Nucleus accumbens (tissue), 56 donors: ENCODE measurements at regions not wholly inside any gene's neighbourhood (a gene's known extent, or its start where the extent isn't known, plus 50 kb on each side); places are given as distances from the start of the nearest gene placed in this dataset.

Source experiments
- DNase-seq, 56 donors: peaks; one replicate each; lab custom pipeline; 2025; lab: John Stamatoyannopoulos, UW

DNA sequence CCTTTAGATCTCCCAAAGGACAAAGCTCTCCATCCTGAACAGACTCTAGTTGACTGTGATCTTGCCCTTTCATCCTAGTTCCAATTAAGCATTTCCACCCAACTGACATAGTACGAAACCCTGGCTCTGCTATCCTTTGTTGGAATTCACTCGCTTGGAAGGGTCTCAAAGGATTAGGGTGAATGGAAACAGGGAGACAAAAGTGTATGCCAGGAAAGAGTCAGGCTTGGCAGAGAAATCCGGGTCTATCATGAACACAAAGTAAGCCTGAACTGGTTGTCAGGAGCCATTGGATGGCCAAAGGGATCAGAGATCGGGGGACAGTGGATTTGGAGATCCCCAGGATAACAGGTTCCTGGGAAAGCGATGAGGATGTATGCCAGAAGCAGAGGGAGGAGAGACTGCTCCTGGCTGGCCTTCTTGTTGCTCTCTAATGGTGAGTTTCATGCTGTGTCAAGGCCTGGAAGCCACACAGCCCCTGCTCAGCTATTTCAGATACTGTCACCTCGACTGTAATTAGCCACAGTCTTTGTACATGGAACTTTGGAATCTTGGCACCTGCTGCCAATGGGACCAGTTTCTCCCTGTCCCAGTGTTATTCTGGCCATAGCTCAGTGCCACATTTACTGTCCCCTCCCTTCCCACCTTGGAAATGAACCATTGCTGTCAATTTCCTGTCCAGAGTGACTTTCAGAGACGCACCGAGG is 1168.7 kb upstream of the AUTS2 start:
- peak in 16 of 56 donors; percentile 1 to 47 (median 10) for DNase-seq

DNA sequence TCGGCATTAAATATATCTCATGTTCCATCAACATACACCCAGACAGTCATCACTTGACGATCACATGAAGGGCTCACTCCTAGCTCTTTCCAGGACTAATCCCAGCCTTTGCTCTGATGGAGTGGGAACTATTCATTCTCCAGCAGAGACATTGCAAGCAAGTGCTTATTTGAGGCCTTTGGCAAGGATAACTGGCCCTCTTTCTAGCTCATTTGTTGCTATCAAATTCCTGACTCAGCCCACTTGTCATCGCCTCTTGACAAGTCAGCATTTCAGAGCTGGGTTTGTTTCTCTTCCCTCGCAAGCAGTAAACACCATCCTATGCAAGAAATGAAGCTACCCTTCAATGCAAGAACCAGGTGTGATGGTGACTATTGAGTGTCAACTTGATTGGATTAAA is 1165.7 kb upstream of the AUTS2 start:
- DNase-seq, result no peak

DNA sequence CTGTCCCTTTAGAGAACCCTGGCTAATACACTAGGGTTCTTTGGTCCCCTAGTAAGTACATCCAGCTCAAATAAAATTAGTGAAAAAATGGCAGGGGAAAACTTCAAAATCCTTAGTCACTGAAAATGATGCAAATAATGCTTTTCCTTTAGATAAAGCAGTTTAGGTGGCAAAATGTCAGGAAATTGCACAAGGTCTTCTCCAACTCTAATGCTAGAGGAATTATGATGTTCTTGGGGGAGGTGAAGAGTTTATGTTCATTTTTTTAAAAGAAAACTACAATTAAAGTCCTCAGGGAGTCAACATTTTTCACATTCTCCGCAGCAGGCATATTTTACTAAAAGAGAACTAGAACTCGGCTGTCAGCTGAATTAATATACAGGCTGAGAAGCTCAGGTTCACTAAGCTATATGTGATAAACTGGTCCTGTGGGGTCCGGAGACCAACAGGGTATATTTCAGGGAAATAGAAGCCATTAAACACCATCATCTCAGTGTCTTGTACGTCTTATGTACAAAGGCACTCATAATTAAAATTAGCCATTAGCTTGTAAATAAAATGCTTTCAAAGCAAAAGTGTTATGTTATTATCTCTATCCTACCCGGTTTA is 1164.7 kb upstream of the AUTS2 start:
- DNase-seq, result no peak

DNA sequence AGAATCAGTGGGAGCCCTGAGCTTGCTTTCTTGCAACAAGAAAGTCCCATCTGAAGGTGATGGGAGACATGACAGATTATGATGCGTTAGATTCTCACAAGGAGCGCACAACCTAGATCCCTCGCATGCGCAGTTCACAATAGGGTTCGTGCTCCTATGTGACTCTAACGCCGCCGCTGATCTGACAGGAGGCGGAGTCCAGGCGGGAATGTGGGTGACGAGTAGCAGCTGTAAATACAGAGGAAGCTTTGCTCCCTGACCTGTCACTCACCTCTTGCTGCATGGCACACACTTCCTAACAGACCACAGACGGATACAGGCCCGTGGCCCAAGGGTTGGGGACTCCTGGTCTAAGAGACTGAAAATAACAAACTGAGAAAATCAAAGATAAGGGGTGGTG is 1163.4 kb upstream of the AUTS2 start:
- DNase-seq, result peak in 8 of 56 donors; percentile 8 to 43 (median 10)

DNA sequence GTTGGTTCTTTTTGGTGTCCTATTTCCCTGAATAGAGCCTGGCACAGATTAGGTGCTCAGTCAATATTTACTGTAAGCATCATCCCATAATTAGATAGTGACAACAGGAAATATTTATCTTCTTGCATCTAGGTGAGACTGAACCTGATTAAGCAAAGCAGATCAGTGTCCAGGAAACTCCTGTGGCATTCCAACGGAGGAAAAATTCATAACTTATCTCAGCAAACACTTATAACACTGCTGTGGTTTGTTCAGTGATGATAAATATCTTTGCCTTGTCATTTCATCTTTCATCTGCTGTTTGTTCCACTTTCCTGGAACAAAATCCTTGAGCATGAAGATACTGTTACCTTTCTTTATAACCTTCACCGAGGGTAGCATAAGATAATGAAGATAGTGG is 1160.3 kb upstream of the AUTS2 start:
- DNase-seq, result no peak

DNA sequence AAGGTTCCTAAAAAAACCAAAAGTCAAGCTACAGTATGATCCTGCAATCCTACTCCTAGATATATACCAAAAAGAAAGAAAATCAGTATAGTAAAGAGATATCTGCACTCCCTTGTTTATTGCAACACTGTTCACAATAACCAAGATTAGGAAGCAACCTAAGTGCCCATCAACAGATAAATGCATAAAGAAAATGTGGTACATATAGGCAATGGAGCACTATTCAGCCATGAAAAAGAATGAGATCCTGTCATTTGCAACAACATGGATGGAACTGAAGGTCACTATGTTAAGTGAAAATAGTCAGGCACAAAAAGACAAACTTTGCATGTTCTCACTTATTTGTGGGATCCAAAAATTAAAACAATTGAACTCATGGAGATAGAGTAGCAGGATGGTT is 1159.5 kb upstream of the AUTS2 start:
- no peak for DNase-seq

DNA sequence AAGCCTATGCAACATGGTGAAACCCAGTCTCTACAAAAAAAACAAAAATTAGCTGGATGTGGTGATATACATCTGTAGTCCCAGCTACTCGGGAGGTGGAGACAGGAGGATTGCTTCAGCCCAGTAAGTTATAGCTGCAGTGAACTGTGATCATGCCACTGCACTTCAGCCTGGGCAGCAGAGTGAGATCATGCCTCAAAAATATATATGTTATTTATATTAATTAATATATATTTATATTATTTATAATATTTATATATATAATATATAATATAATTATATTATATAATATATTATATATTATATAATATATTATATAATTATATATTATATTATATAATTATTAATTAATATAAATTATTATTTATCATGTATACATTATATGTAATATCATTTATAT is 1158.4 kb upstream of the AUTS2 start:
- DNase-seq, result no peak

DNA sequence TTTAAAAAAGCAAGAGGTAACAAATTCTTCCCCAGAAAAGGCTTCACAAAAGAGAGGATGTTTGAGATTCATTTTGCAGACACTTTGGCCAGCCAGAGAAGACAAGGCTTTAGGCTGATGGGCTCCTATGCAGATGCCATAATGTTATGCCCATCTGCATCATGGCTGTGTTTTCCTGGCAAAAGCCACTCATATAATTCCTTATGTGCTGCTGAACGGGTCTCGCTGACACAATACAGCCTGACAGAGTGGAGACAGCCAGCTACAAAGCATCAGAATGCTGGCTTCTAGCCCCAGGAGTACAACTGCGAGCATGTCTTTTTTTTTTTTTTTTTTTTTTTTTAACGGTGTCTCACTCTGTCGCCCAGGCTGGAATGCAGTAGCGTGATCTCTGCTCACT is 1157.4 kb upstream of the AUTS2 start:
- DNase-seq, result no peak

DNA sequence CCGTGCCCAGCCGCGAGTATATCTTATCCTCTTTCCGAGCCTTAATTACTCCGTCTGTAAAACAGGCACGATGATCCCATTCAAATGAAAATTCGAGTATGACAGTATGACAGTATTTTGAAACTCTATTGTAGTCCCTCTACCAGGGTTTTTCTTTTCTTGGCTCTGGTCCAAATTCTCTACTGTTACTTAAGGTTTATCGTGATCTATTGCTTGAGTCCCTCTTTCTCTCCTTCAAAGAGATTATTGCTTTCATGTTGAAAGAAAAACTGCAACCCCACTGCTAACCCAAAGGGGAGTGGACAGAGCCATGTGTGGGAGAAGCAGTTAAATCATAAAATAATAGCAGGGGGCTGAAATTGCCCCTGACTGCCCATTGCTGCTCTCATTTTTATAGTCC is 1156.6 kb upstream of the AUTS2 start:
- DNase-seq, result no peak

DNA sequence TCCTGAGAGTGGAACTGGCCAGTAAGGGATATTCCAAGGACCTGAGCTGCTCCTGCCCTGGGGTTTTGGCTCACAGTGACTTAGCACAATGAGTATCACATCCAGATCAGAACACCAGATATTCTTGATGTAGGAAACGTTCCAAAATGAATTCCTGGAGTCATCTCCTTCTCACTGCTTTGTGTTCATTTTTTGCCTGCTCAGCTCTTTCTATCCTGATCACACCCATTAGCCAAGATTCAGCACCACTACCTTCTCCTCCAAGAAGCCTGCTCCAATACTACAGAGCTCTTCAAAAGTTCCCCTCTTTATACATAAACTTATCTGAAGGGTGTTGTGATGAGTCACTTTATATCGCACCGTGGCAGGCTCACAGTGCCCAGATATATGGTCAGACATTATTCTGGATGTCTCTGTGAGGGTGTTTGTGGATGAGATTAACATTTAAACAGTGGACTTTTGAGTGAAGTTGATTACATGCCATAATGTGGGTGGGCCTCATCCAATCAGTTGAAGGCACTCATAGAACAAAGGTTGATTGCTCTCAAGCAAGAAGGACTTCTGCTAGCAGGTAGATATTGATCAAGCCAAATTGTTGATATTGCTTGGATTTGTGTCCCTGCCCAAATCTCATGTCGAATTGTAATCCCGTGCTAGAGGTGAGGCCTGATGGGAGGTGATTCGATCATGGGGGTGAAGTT is 1155.2 kb upstream of the AUTS2 start:
- no peak for DNase-seq

DNA sequence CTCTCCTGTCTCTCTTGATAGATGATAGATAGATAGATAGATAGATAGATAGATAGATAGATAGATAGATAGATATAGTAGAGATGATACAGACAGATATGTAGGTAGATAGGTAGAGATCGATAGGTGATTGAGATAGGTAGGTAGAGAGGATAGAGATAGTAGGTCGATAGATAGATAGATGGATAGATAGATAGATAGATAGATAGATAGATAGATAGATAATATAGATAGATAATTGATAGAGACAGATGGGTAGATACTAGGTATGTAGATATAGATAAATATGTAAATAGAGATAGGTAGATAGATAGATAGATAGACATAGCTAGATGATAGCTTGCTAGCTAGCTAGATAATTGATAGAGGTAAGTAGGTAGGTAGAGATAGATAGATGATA is 1154.2 kb upstream of the AUTS2 start:
- DNase-seq, result no peak

DNA sequence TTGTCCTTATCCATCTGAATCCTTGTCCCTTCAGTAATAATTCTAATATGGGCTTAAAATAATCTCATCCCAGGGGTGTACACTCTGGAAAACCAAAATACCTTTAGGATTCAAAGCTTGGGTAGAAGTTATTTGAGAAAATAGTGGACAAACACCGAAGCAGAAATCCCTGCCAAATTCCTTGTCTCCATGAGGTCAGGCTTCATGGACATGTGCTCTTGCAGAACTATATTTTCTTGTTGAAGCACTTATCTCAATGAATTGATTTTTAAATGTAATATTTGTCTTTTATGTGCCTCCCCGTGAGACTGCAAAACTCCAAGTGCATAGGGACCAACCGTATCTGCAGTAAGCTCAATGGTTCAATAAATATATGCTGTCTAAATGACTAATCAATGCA is 1153.3 kb upstream of the AUTS2 start:
- DNase-seq, result no peak

DNA sequence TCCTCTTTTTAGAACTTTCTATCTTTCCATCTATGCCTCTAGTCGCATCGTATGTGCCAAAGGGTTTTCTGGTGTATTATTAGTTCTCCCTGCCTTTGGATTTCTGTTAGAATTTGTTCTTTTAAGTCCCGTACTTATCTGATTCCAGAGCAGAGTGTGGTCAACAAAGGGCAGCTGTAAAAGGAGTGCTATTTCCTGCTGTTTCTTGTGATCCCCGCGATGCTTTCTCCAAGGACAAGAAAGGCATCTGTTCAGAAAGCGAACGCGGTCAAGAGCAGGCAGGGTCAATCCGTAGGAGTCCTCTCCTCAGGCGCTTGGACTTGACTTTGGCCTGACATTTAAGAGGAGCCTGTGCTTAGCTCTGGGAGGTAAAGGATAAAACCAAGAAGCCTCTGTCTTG is 1152.1 kb upstream of the AUTS2 start:
- DNase-seq, result no peak

DNA sequence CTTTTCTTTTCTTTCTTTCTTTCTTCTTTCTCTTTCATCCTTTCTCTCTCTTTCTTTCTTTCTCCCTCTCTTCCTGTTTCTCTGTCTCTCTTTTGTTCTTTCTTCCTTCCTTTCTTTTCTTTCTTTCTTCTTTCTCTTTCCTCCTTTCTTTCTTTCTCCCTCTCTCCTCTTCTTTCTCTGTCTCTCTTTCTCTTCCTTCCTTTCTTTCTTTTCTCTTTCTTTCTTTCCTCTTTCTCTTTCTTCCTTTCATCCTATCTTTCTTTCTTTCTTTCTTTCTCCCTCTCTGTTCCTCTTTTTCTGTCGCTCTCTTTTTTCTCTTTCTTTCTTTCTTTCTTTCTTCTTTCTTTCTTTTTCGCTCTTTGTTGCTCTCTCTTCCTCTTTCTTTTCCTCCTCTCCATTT is 1149.2 kb upstream of the AUTS2 start:
- DNase-seq, result no peak

DNA sequence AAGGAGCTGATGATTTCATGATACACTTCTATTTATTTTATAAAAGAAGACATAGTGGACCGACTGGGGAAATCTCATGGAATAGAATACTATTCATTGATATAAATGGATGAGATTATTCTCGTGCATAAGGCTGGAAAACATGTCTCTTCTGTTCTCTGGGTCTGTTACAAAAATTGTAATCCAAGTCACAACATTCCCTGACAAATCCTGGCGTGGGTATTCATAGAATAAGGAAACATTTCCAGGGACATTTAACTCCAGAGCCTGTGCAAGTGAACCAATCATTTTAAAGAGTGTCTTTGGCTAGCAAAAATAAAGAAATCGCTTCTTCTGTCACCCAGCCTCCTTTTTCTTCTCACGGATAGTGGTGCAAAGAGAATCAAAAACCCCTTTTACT is 1148.5 kb upstream of the AUTS2 start:
- no peak for DNase-seq

DNA sequence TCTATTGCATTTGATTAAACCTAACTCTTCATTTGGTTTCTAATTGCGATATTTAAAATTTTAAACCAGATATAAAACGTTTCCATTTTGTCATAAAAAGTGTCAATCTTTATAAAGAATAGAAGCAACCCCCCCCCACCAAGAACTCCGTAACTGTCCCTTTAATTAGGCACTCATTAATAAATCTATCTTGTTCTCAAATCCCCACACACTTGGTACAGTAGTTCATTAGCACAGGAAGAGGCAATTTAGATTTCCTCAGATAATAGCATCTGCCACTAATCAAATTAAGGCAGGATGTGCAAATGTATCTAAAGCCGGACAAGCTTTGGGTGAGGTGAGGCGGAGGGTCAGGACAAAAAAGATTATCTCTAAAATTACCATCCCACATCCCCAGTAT is 1143.3 kb upstream of the AUTS2 start:
- DNase-seq, result no peak

DNA sequence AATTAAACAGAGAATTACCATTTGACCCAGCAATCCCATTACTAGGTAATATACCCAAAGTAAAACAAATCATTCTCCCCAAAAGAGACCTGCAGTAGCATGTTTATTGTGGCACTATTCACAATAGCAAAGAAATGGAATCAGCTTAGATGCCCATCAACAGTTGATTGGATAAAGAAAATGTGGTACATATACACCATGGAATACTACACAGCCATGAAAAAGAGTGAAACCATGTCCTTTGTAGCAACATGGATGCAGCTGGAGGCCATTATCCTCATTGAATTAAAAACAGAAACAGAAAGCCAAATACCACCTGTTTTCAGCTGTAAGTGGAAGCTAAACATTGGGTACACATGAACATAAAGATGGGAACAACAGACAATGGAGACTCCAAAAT is 1141.8 kb upstream of the AUTS2 start:
- DNase-seq, result no peak

DNA sequence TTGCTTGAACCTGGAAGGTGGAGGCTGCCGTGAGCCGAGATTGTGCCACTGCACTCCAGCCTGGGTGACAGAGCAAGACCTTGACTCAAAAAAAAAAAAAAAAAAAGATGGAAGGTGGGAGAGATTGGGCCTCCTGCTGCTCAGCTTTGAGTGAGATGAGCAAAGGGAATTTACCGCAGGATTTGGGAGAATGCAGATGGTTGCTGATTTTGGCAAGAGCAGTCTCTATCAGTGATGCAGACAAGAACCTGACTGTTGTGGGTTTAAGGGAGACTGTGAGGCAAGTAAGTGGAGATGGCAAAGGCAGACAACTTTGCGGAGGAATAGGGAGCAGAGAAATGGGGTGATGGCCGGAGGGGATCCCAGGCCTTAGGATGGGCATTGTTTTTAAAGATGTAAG is 1140.8 kb upstream of the AUTS2 start:
- DNase-seq, result no peak

DNA sequence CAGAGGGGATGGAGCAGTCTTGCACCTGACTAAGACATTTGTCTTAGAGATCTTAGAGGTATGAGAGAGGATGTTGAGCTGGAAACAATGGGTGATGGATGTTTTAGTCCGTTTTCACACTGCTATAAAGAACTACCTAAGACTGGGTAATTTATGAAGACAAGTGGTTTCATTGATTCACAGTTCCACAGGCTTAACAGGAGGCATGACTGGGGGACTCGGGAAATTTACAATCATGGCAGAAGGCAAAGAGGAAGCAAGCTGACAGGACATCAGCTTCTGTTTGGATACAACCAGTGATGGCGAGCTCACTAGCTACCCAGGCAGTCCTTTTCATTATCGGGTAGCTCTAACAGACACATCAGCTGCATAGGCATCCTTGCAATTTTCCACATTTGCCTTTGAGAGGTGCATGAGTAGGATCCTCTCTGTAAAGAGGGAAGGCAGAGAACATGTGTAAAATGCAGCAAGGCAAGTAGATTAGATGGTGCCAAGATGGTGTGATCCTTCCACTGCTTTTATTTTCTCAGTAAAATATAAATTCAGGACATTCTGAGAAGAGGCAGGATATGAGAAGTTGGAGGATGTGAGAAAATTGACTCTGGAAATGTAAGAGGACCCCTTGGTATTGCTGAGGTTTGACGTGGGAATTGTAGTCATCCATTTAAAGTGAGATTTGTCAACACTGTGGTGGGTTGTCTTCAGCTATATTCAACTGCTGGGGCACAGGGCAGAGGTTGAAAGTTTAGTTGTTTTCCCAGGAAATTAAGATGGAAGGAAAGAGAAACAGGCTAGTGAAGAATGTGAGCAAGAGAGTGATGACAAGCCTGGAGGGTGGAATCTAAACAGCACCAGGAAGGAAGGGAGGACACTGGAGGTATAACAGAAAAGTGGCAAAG is 1140.0 kb upstream of the AUTS2 start:
- no peak for DNase-seq

DNA sequence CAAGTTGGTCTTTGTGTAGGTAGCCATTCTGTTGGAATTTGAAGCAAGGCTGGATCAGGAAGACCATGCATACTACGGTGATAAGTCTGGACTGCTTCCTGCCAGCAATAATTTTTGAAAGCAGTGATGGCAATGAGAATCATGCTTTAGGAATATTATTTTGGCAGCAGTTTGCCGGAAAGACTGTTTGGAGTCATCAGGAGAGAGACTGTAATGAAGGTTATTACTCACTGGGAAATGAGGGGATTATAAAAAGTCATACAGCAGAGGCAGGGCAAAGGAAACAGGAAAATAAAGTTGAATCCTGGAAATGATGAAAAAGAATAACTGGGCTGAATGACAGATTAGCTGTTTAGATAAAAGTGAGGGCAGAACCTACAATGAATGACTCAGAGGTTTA is 1136.8 kb upstream of the AUTS2 start:
- DNase-seq, result no peak

DNA sequence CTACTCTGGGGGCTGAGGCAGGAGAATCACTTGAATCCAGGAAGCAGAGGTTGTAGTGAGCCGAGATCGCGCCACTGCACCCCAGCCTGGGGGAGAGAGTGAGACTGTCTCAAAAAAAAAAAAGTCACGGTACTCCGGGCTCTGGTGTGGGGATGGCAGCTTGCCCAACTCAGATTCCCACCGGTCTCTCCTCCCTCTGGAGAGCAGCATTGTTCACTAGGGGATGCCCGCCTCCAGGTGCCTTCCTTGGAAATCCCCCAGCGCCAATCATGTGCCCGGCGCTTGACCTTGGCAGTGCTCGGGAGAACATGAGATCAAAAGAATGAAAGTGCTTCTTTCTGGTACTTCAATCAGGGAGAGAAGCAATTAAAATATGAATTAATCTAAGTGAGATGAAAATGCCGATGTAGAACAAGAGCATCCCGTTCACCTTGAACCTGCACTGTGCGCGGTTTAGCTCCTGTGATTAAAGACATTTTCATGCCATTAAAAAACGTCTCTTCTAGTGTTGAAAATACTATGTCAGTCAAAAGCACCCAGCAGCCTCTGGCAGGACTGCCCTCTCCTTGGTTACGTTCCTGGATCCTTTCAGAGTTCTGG is 1127.3 kb upstream of the AUTS2 start:
- peak in 3 of 56 donors; percentile 1 to 29 (median 2) for DNase-seq
